Hepatocyte (in vitro differentiated cells): ENCODE measurements at regions not wholly inside any gene's neighbourhood (a gene's known extent, or its start where the extent isn't known, plus 50 kb on each side); places are given as distances from the start of the nearest gene placed in this dataset.

ENCODE experiments used
- CTCF ChIP-seq: fragments of 200-600 bp; sonication (generic); IDR thresholded peaks from 2 replicates; pipeline ENCODE4 v1.5.1; 2016; ENCODE audit warnings: antibody characterized with exemption, mild to moderate bottlenecking; ENCODE audit not compliant: poor library complexity
- EZH2 ChIP-seq: fragments of 200-600 bp; sonication (generic); IDR thresholded peaks from 2 replicates; pipeline ENCODE4 v1.6.1; 2016; ENCODE audit warnings: antibody characterized with exemption, mild to moderate bottlenecking, borderline replicate concordance
- EZH2phosphoT487 ChIP-seq: fragments of 200-600 bp; sonication (generic); IDR thresholded peaks from one replicate; pipeline ENCODE4 v1.6.1; 2018; ENCODE audit warnings: antibody characterized with exemption, mild to moderate bottlenecking, low read depth, moderate library complexity; ENCODE audit not compliant: unreplicated experiment, severe bottlenecking

GRCh38 chr4:27917381-27917780 is 1056.7 kb downstream of the STIM2 start:
- no peak for TF ChIP-seq EZH2
- no peak for TF ChIP-seq CTCF
- TF ChIP-seq EZH2phosphoT487: no peak
